ENCODE measurements at regions not wholly inside any gene's neighbourhood (a gene's known extent, or its start where the extent isn't known, plus 50 kb on each side); places are given as distances from the start of the nearest gene placed in this dataset.

- WGBS (ENCODE audit: extremely low coverage, insufficient read length, low lambda C conversion rate), result no CpG with 5 or more reads among the region's 2 CpGs
These were observed 512.0 kb upstream of the ZNF385D start for GRCh38 chr3:22263042-22263441.

More at GRCh38 chr3:22263042-22263441, 512.0 kb upstream of the ZNF385D start:
- Histone ChIP-seq H3K4ac (ENCODE audit: low read depth, low read length) (no peak overlapping the region), H2AK5ac (ENCODE audit: insufficient read length, low read length) (no peak overlapping the region), H3K18ac (ENCODE audit: insufficient read length, low read depth, low read length) (no peak overlapping the region), H2BK12ac (ENCODE audit: insufficient read length, low read depth, low read length) (no peak overlapping the region), H3K79me1 (ENCODE audit: insufficient read depth, low read depth, low read length, poor library complexity, severe bottlenecking) (no peaks in the 10 kb centered on the region), H3K14ac (ENCODE audit: insufficient read depth, low read length) (no peak overlapping the region), H4K5ac (ENCODE audit: insufficient read length, low read depth, low read length) (no peak overlapping the region), H3K56ac (ENCODE audit: insufficient read length, low read depth, low read length) (no peak overlapping the region), H3K27me3 (ENCODE audit: insufficient read depth, low read length) (no peaks in the 10 kb centered on the region), H2BK5ac (ENCODE audit: insufficient read length, low read length) (no peak overlapping the region), H3K79me2 (ENCODE audit: insufficient read depth, low read length) (no peaks in the 10 kb centered on the region), H4K91ac (ENCODE audit: insufficient read length, low read depth, low read length) (no peak overlapping the region), H4K20me1 (ENCODE audit: control insufficient read depth, insufficient read depth, insufficient read length) (no peaks in the 10 kb centered on the region), H4K8ac (replicated peaks; ENCODE audit: insufficient read length, low read depth, low read length) (no peak overlapping the region), H2BK120ac (ENCODE audit: low read depth, low read length, poor library complexity, severe bottlenecking) (no peak overlapping the region), H3K9ac (ENCODE audit: extremely low read depth, insufficient read length, low read length) (no peak overlapping the region), H3K4me2 (ENCODE audit: insufficient read depth, insufficient read length, low read length) (no peak overlapping the region), H3K27ac (ENCODE audit: insufficient read length, low read depth, low read length) (no peak overlapping the region), H3T11ph (ENCODE audit: low read length) (no peak overlapping the region), H3K23me2 (ENCODE audit: insufficient read length, low read depth, low read length, poor library complexity, severe bottlenecking) (no peaks in the 10 kb centered on the region), H2AFZ (ENCODE audit: low read length) (no peak overlapping the region), H2BK20ac (ENCODE audit: low read depth, low read length, poor library complexity, severe bottlenecking) (no peak overlapping the region), H2BK15ac (ENCODE audit: low read depth, low read length) (no peak overlapping the region), H3K9me3 (ENCODE audit: control insufficient read depth, low read depth, low read length) (no peaks in the 10 kb centered on the region), H3K23ac (ENCODE audit: insufficient read length, low read depth, low read length) (no peak overlapping the region), H3K4me1 (ENCODE audit: insufficient read depth, low read length) (no peaks in the 10 kb centered on the region)
- no peaks in the 10 kb centered on the region for H3K4me1 Mint-ChIP-seq
- no peaks in the 10 kb centered on the region for H3K9me3 Mint-ChIP-seq
- H3K4me3 Mint-ChIP-seq, result no peak overlapping the region
- no peaks in the 10 kb centered on the region for H3K36me3 Mint-ChIP-seq (ENCODE audit: insufficient read depth in 1 of 3, low read depth in 3 of 3)
- DNase-seq, result no peak
- no peak for TF ChIP-seq CTCF (conservative IDR thresholded peaks at IDR 0.05)
- H3K27me3 Mint-ChIP-seq (ENCODE audit: low read depth), result no peaks in the 10 kb centered on the region
- no peak overlapping the region for H3K27ac Mint-ChIP-seq
